Testis (tissue), 2 donors: ENCODE measurements at regions not wholly inside any gene's neighbourhood (a gene's known extent, or its start where the extent isn't known, plus 50 kb on each side); places are given as distances from the start of the nearest gene placed in this dataset.

Experiments
- POLR2A ChIP-seq: fragments of 450-650 bp; IDR thresholded peaks from one replicate; pipeline ENCODE4 v1.6.1; 2017; ENCODE audit warnings: antibody characterized with exemption, mild to moderate bottlenecking, moderate library complexity
- TF ChIP-seq, protein P1 (sequence below), 3 experiments: fragments of 450-650 bp in 2 of 3; fragments of 200-600 bp in 1 of 3; sonication (generic) in 1 of 3; IDR thresholded peaks; one replicate each; pipeline ENCODE4 v1.5.1; 2016 to 2019; ENCODE audit warnings: antibody characterized with exemption in 3 of 3, mild to moderate bottlenecking in 2 of 3, moderate library complexity in 1 of 3

DNA sequence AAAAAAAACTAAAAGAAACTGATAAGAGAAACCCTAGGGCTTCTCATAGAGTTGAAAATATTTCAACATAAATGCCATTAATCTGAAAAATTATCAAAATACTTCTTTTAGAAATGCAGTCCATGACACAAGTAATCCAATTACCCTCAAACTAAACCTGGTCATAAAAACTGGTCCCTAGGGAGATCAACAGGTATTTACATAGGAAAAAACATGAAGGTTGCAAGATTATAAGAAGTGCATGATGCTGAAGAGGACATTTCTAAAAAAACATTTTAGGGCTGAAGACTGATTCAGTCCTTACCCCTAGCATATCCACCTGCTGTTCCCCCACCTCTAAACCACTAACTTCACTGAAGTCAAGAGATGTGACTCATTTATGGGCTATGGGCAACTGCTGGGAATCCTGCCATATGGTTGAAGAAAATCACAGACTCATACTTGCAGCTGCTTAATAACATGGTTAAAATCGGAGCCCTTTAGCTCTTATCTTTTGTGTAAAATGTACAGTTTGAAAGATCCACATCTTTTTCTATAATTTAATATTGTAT is 131.0 kb upstream of the RUNX1 start:
- no peak for TF ChIP-seq POLR2A
- TF ChIP-seq, protein P1, sequence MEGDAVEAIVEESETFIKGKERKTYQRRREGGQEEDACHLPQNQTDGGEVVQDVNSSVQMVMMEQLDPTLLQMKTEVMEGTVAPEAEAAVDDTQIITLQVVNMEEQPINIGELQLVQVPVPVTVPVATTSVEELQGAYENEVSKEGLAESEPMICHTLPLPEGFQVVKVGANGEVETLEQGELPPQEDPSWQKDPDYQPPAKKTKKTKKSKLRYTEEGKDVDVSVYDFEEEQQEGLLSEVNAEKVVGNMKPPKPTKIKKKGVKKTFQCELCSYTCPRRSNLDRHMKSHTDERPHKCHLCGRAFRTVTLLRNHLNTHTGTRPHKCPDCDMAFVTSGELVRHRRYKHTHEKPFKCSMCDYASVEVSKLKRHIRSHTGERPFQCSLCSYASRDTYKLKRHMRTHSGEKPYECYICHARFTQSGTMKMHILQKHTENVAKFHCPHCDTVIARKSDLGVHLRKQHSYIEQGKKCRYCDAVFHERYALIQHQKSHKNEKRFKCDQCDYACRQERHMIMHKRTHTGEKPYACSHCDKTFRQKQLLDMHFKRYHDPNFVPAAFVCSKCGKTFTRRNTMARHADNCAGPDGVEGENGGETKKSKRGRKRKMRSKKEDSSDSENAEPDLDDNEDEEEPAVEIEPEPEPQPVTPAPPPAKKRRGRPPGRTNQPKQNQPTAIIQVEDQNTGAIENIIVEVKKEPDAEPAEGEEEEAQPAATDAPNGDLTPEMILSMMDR (IDR thresholded peaks at IDR 0.05), result no peak
